HEK293 (cell line): ENCODE measurements at regions not wholly inside any gene's neighbourhood (a gene's known extent, or its start where the extent isn't known, plus 50 kb on each side); places are given as distances from the start of the nearest gene placed in this dataset.

ENCODE experiments used
- CTCF ChIA-PET: fragments of 350-600 bp; formaldehyde crosslinking; extraction: SDS; loops from one replicate; lab custom pipeline; 2021; ENCODE audit warnings: antibody characterized with exemption; lab: Yijun Ruan, JAX
- POLR2A ChIA-PET: fragments of 300-600 bp; formaldehyde crosslinking; extraction: SDS; loops from one replicate; lab custom pipeline; 2020; ENCODE audit warnings: antibody characterized with exemption, inconsistent platforms; lab: Yijun Ruan, JAX
- H3K27ac ChIP-seq: fragments of 200-500 bp; sonication (Bioruptor generic); 2 replicates; pipeline ENCODE4 v1.5.1; 2014; ENCODE audit warnings: low read depth, low read length, control low read depth, inconsistent platforms; ENCODE audit errors: extremely low read depth
- H3K36me3 ChIP-seq, 2 experiments: fragments of 200-500 bp in 1 of 2; sonication (Bioruptor generic) in 1 of 2; 1 replicate in 1 of 2; 2 replicates in 1 of 2; pipeline ENCODE4 v1.5.1; 2014 to 2017; ENCODE audit warnings: inconsistent platforms in 2 of 2, low read length in 2 of 2; ENCODE audit not compliant: control insufficient read depth in 2 of 2, insufficient read depth in 1 of 2
- H3K4me1 ChIP-seq: fragments of 200-500 bp; sonication (Bioruptor generic); 2 replicates; pipeline ENCODE4 v1.5.1; 2014; ENCODE audit warnings: mild to moderate bottlenecking, low read length, inconsistent platforms; ENCODE audit not compliant: control insufficient read depth, insufficient read depth
- H3K4me3 ChIP-seq: 2 replicates; pipeline ENCODE4 v1.5.1; 2011; ENCODE audit warnings: low read depth, mild to moderate bottlenecking, control low read depth, low read length, moderate library complexity
- H3K9me3 ChIP-seq: fragments of 200-500 bp; sonication (Bioruptor generic); 2 replicates; pipeline ENCODE4 v1.5.1; 2014; ENCODE audit warnings: low read depth, low read length, inconsistent platforms; ENCODE audit not compliant: control insufficient read depth, insufficient read depth
- GLI2 ChIP-seq: fragments of 450-650 bp; formaldehyde crosslinking; IDR thresholded peaks from 2 replicates; pipeline ENCODE4; 2017; ENCODE audit warnings: missing biosample characterization, missing genetic modification characterization, low read depth, borderline replicate concordance
- SETDB1 ChIP-seq: IDR thresholded peaks from one replicate; pipeline ENCODE4 v1.6.1; 2017; ENCODE audit warnings: mild to moderate bottlenecking, low read length, moderate library complexity, mixed read lengths; ENCODE audit not compliant: insufficient read length
- YY2 ChIP-seq: fragments of 450-650 bp; formaldehyde crosslinking; IDR thresholded peaks from 2 replicates; pipeline ENCODE4 v1.5.1; 2016; ENCODE audit warnings: missing biosample characterization, missing genetic modification characterization
- ZBTB48 ChIP-seq: fragments of 450-650 bp; formaldehyde crosslinking; IDR thresholded peaks from 2 replicates; pipeline ENCODE4 v1.5.1; 2016; ENCODE audit warnings: missing biosample characterization, missing genetic modification characterization
- ZBTB7A ChIP-seq: fragments of 450-650 bp; formaldehyde crosslinking; IDR thresholded peaks from 2 replicates; pipeline ENCODE4 v1.5.1; 2016; ENCODE audit warnings: low read depth, missing biosample characterization, missing genetic modification characterization
- ZNF114 ChIP-seq: fragments of 450-650 bp; formaldehyde crosslinking; IDR thresholded peaks from 2 replicates; pipeline ENCODE4 v1.5.0; 2017; ENCODE audit warnings: missing biosample characterization, missing genetic modification characterization
- ZNF473 ChIP-seq: fragments of 450-650 bp; formaldehyde crosslinking; IDR thresholded peaks from 2 replicates; pipeline ENCODE4 v1.5.1; 2017; ENCODE audit warnings: missing biosample characterization, missing genetic modification characterization
- ZNF514 ChIP-seq: fragments of 450-650 bp; formaldehyde crosslinking; IDR thresholded peaks from 2 replicates; pipeline ENCODE4 v1.5.1; 2016; ENCODE audit warnings: missing biosample characterization, missing genetic modification characterization
- TF ChIP-seq, protein P1 (sequence below): fragments of 450-650 bp; formaldehyde crosslinking; IDR thresholded peaks from 2 replicates; pipeline ENCODE4 v1.5.1; 2016; ENCODE audit warnings: missing biosample characterization, missing genetic modification characterization
- TF ChIP-seq, protein P2 (sequence below): fragments of 450-650 bp; formaldehyde crosslinking; IDR thresholded peaks from 2 replicates; pipeline ENCODE4 v1.5.1; 2016; ENCODE audit warnings: missing biosample characterization, missing genetic modification characterization
- TF ChIP-seq, protein P3 (sequence below): fragments of 450-650 bp; formaldehyde crosslinking; IDR thresholded peaks from 2 replicates; pipeline ENCODE4 v1.5.1; 2017; ENCODE audit warnings: missing biosample characterization, missing genetic modification characterization
- TF ChIP-seq, protein P4 (sequence below): fragments of 450-650 bp; formaldehyde crosslinking; IDR thresholded peaks from 2 replicates; pipeline ENCODE4 v1.5.1; 2016; ENCODE audit warnings: missing biosample characterization, missing genetic modification characterization
- TF ChIP-seq, protein P5 (sequence below): fragments of 450-650 bp; formaldehyde crosslinking; IDR thresholded peaks from 2 replicates; pipeline ENCODE4 v1.5.1; 2016; ENCODE audit warnings: missing biosample characterization, missing genetic modification characterization

DNA sequence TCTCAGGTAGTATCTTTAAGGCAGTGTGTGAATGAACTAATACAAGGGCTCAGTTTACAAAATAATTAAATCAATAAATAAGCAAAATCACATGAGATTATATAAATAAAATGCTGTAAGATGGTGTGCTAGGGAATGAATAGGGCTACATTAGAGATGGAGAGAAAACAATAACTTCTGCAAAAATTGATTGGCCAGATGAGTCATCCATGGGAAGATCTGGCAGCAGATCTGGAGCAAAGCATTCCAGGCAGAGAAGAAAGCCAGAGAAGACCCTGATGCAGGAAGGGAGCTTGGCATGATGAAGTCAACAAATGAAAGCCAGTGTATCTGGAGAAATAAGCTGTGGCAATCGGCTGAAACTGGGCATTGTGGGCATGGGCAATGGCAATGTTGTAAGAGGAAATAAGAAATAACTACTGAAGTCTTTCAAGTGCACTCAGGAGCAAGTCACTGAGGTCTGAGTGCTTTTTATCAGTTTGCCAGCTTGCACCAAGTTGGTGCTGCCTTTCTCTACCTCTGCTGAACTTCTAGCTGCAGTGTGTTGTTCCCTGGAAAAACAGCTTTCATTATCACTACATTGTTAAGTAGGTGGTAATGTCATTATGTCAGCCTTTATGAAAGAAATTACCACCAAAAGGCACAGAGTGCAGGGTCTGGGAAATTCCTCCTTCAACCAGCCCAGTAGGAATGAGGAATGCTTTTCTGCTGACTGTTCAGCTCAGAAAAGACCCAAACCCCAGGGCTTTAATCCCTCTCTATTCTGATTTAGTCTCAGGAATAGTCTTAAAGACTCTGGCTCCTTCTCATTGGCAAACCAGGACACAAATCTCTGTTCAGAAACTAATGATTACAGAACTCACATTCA, 231.6 kb downstream of the HTR1B start:
- POLR2A ChIA-PET: interaction anchor here (0.6 kb wide), 1 partner anchor 119 kb away, joined by 9 read pairs; no protein-coding TSS in a partner anchor
- CTCF ChIA-PET: interaction anchor here (1.3 kb wide), 1 partner anchor 52 kb away, joined by 3 read pairs; no protein-coding TSS in a partner anchor

More for the DNA sequence above, 231.6 kb downstream of the HTR1B start:
- Histone ChIP-seq H3K27ac (no peak overlapping the region), H3K9me3 (no peaks in the 10 kb centered on the region)
- TF ChIP-seq, protein P1, sequence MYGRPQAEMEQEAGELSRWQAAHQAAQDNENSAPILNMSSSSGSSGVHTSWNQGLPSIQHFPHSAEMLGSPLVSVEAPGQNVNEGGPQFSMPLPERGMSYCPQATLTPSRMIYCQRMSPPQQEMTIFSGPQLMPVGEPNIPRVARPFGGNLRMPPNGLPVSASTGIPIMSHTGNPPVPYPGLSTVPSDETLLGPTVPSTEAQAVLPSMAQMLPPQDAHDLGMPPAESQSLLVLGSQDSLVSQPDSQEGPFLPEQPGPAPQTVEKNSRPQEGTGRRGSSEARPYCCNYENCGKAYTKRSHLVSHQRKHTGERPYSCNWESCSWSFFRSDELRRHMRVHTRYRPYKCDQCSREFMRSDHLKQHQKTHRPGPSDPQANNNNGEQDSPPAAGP (tag by site-specific recombination): no peak
- TF ChIP-seq, protein P2, sequence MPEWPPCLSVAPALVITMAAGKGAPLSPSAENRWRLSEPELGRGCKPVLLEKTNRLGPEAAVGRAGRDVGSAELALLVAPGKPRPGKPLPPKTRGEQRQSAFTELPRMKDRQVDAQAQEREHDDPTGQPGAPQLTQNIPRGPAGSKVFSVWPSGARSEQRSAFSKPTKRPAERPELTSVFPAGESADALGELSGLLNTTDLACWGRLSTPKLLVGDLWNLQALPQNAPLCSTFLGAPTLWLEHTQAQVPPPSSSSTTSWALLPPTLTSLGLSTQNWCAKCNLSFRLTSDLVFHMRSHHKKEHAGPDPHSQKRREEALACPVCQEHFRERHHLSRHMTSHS (tag by site-specific recombination): no peak
- TF ChIP-seq ZNF473 (tag by site-specific recombination): no peak
- TF ChIP-seq, protein P3, sequence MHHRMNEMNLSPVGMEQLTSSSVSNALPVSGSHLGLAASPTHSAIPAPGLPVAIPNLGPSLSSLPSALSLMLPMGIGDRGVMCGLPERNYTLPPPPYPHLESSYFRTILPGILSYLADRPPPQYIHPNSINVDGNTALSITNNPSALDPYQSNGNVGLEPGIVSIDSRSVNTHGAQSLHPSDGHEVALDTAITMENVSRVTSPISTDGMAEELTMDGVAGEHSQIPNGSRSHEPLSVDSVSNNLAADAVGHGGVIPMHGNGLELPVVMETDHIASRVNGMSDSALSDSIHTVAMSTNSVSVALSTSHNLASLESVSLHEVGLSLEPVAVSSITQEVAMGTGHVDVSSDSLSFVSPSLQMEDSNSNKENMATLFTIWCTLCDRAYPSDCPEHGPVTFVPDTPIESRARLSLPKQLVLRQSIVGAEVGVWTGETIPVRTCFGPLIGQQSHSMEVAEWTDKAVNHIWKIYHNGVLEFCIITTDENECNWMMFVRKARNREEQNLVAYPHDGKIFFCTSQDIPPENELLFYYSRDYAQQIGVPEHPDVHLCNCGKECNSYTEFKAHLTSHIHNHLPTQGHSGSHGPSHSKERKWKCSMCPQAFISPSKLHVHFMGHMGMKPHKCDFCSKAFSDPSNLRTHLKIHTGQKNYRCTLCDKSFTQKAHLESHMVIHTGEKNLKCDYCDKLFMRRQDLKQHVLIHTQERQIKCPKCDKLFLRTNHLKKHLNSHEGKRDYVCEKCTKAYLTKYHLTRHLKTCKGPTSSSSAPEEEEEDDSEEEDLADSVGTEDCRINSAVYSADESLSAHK: no peak
- TF ChIP-seq SETDB1: no peak
- TF ChIP-seq ZBTB48 (tag by site-specific recombination): no peak
- TF ChIP-seq ZNF114: no peak
- TF ChIP-seq ZNF514: no peak
- TF ChIP-seq, protein P4, sequence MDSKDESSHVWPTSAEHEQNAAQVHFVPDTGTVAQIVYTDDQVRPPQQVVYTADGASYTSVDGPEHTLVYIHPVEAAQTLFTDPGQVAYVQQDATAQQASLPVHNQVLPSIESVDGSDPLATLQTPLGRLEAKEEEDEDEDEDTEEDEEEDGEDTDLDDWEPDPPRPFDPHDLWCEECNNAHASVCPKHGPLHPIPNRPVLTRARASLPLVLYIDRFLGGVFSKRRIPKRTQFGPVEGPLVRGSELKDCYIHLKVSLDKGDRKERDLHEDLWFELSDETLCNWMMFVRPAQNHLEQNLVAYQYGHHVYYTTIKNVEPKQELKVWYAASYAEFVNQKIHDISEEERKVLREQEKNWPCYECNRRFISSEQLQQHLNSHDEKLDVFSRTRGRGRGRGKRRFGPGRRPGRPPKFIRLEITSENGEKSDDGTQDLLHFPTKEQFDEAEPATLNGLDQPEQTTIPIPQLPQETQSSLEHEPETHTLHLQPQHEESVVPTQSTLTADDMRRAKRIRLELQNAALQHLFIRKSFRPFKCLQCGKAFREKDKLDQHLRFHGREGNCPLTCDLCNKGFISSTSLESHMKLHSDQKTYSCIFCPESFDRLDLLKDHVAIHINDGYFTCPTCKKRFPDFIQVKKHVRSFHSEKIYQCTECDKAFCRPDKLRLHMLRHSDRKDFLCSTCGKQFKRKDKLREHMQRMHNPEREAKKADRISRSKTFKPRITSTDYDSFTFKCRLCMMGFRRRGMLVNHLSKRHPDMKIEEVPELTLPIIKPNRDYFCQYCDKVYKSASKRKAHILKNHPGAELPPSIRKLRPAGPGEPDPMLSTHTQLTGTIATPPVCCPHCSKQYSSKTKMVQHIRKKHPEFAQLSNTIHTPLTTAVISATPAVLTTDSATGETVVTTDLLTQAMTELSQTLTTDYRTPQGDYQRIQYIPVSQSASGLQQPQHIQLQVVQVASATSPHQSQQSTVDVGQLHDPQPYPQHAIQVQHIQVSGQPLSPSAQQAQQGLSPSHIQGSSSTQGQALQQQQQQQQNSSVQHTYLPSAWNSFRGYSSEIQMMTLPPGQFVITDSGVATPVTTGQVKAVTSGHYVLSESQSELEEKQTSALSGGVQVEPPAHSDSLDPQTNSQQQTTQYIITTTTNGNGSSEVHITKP (tag by site-specific recombination): no peak
- TF ChIP-seq, protein P5, sequence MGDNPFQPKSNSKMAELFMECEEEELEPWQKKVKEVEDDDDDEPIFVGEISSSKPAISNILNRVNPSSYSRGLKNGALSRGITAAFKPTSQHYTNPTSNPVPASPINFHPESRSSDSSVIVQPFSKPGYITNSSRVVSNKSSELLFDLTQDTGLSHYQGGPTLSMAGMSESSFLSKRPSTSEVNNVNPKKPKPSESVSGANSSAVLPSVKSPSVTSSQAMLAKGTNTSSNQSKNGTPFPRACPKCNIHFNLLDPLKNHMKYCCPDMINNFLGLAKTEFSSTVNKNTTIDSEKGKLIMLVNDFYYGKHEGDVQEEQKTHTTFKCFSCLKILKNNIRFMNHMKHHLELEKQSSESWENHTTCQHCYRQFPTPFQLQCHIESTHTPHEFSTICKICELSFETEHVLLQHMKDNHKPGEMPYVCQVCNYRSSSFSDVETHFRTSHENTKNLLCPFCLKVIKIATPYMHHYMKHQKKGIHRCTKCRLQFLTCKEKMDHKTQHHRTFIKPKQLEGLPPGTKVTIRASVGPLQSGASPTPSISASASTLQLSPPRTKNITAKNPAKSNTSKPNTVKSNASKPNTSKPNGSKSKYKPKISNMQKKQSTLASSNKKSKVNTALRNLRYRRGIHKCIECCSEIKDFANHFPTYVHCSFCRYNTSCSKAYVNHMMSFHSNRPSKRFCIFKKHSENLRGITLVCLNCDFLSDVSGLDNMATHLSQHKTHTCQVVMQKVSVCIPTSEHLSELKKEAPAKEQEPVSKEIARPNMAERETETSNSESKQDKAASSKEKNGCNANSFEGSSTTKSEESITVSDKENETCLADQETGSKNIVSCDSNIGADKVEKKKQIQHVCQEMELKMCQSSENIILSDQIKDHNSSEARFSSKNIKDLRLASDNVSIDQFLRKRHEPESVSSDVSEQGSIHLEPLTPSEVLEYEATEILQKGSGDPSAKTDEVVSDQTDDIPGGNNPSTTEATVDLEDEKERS (tag by site-specific recombination): no peak
- TF ChIP-seq ZBTB7A: no peak
- no peak for TF ChIP-seq GLI2
- TF ChIP-seq YY2 (tag by site-specific recombination): no peak
- TF ChIP-seq, all 188 proteins: peak for 0
- no peak overlapping the region for H3K4me3 ChIP-seq
- H3K36me3 ChIP-seq: no peaks in the 10 kb centered on the region
- no peaks in the 10 kb centered on the region for H3K4me1 ChIP-seq
